Fibroblast of lung (primary cell): ENCODE measurements at regions not wholly inside any gene's neighbourhood (a gene's known extent, or its start where the extent isn't known, plus 50 kb on each side); places are given as distances from the start of the nearest gene placed in this dataset.

Experiments used
- CTCF ChIP-seq, 2 donors: IDR thresholded peaks in 1 of 2; conservative IDR thresholded peaks in 1 of 2; 1 replicate in 1 of 2; 2 replicates in 1 of 2; pipeline ENCODE4 v1.5.1; 2011 to 2012; ENCODE audit warnings: low read length in 2 of 2, control low read depth in 1 of 2, inconsistent platforms in 1 of 2, low read depth in 1 of 2, mild to moderate bottlenecking in 1 of 2
- EZH2 ChIP-seq: IDR thresholded peaks from 2 replicates; pipeline ENCODE4 v1.5.1; 2012; ENCODE audit warnings: low read length, control low read depth, mild to moderate bottlenecking; ENCODE audit errors: missing control alignments

GRCh38 chr2:116487336-116487735 is 1327.2 kb upstream of the DDX18 start:
- TF ChIP-seq EZH2, result no peak
- TF ChIP-seq CTCF (conservative IDR thresholded peaks at IDR 0.05 in 1 of 2, IDR thresholded peaks at IDR 0.05 in 1 of 2; ENCODE audit: low read depth in 1 of 2, low read length in 2 of 2), result no peak
